ENCODE measurements at regions not wholly inside any gene's neighbourhood (a gene's known extent, or its start where the extent isn't known, plus 50 kb on each side); places are given as distances from the start of the nearest gene placed in this dataset.
A peak's percentile ranks its signal among the peaks of the same experiment; 100 is the strongest.
"Not testable (repeated sequence)": the region's sequence is repeated elsewhere in the genome, so short reads cannot be mapped to it uniquely, and the experiment has no call there.

DNA sequence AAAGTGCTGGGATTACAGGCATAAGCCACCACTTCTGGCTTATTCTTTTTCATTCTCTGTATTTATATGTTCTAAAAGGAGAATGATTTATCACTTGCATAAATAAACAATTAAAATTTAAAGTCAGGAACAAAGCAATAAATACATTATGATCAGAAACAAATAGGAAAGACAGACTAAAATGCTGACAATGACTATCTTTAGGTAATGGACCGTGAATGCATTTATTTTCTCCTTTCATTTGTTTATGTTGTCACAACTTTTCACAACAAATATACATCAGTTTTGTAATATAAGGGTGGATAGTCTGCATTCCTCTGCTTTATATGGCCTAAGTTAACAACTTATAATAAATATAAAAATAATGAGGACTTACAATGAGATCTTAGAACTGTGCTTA, 199.2 kb upstream of the EPHA4 start:
- in situ Hi-C loops (cut with HindIII; ENCODE audit: low pct_unique_long_range_greater_than_20kb, low sequenced_read_pairs) = no loop called here
- no peak for DNase-seq (ENCODE audit: low read depth, low spot score)

DNA sequence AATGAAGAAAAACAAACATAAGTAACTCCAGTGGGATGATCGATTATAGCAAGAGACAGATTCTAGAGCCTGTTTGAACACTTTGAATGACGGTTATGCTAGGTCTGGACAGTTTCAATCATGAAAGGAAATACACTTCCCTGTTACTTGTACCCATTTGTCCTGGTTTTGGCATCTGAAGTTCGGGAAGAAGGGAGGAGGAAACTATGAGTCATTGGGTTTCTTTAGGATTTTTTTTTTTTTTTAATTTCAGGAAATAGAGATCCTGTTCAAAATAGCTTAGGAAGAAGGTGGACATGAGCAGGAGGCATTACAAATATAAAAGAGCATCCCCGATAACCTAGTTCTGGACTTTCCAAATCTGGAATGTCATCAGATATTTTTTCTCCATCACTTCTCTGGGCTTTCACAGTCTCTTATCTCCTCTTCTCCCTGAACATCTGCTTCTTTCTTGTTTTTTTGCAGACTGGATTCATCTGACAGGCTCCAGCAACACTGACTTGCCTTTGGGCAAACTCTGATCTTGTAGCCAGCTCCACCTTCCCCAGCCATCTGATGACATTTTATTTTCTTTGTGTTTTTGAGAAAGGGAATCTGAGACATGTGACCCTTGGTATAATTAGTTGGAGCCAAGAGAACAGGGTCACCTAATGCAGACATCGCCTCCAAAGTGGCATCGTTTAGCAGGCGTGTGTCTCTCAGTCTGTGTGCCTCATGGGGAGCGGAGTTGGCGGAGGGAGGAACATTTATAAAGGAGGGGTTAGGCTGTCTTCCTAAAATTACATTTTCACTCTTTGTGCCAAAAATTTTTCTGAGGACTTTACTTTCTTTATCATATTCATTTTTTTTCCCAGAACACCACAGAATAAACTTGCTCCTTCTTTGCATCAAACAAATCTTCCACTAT, 195.3 kb upstream of the EPHA4 start:
- in situ Hi-C loops (cut with HindIII; ENCODE audit: low pct_unique_long_range_greater_than_20kb, low sequenced_read_pairs) = no loop called here
- no peak for DNase-seq (ENCODE audit: low read depth, low spot score)

DNA sequence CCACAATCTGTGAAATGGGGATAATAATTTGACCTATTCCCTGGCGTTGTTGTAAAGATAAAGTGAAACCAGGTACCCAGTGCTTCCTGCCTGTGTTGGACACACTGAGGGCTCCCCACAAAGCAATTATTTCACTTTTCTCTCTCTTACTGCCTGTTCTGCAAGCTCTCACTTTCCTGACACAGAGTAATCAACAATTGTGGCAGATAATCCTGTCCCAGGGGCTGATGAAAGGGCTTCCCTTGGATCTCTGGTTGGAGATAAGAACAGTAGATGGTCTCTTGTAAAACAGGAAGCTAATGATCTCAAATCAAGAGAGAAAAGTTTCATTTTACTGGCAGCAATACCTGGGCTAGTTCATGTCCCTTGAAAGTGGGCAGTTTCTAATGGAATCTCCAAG, 190.4 kb upstream of the EPHA4 start:
- DNase-seq (ENCODE audit: low read depth, low spot score) = no peak
- in situ Hi-C loops (cut with HindIII; ENCODE audit: low pct_unique_long_range_greater_than_20kb, low sequenced_read_pairs) = no loop called here

DNA sequence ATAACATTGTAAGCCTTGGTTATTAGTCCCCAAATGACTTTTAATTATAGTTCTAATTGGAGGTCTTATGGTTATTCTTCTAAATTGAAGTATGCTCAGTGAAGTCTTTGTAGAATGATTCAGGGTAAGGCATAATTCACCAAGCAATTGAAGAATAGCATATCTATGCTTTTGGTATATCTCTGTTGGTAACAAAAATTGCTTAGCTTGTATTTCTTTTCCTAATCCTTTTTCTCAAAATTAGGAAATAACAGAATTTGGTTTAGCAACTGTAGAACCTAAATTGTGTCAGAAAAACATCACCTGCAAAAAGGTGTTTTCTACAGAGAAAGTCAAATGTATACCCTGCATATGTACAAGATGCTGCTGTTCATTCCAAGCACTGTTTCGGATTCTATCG, 189.2 kb upstream of the EPHA4 start:
- in situ Hi-C loops (cut with HindIII; ENCODE audit: low pct_unique_long_range_greater_than_20kb, low sequenced_read_pairs) = no loop called here
- DNase-seq (ENCODE audit: low read depth, low spot score) = no peak

DNA sequence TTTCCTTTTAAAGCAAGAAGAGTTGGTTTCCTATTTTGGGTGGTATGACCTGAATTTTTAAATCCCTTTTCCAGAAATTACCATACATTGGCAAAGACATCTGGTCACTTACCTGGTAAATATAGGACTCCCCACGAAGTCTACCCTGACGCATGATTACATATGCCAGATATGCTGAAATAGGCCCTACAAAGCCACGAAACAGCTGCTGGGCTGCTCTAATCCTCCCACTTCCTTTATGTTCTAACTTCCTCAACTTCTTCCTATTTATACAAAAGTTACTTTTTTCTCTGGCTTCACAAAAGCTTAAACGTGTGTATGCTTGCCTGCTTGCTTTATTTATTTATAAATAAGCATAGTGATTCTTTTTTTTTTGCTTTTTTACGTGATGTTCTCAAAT, 186.0 kb upstream of the EPHA4 start:
- in situ Hi-C loops (cut with HindIII; ENCODE audit: low pct_unique_long_range_greater_than_20kb, low sequenced_read_pairs) = no loop called here
- no peak for DNase-seq (ENCODE audit: low read depth, low spot score)

DNA sequence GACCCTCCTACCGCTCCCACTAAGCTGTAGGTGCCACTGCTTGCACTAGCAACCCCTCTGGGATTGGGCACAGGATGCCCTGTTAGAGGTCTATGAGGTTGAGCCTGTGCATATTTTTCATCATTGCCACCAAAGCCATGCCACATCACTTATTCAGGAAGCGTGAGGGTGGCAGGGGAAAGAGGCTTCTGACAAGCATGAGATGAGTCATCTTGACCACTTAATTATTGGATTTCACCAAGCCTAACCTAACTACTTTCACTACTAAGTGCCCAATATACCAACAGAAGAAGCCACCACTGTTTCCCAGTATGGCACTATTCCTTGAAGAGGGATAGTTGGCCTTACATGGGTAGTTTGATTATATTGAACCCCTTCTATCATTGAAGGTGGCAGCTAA, 181.3 kb upstream of the EPHA4 start:
- DNase-seq (ENCODE audit: low read depth, low spot score) = no peak
- in situ Hi-C loops (cut with HindIII; ENCODE audit: low pct_unique_long_range_greater_than_20kb, low sequenced_read_pairs) = no loop called here

DNA sequence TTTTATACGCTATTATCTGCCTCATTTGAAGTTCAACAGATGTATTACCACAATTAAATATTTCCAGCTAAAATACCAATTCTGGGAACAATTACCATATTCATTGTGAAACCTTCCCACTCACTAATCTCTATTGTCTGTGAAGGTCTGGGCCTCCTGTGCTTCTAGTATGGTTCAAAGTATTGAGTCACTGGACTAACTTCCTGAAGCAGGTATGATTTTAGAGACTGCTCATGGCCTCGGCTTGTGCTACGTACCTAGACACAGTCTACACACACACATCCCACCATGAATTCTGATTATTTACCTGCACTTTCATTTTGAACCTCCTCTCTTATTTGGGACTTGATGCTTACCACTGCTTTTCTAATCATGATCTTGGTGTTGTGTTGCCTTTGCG, 180.7 kb upstream of the EPHA4 start:
- no peak for DNase-seq (ENCODE audit: low read depth, low spot score)
- in situ Hi-C loops (cut with HindIII; ENCODE audit: low pct_unique_long_range_greater_than_20kb, low sequenced_read_pairs) = no loop called here

DNA sequence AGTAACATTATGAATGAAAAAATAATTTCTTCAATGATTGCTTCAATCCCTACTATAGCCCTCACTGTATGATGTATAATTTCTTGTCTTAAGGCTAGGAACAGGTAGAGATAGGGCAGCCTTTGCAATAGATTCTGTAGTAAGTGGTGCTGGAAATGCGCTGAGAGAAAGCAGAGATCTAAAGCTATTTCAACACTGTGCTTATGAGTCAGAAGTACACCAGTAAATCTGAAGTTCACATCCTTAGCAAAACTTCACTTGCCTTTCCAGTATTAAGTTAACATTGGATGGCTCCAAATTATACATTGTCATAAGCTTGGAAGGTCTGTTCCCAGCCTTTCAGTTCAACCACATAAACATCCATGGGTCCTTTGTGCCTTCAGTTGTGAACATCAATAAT, 178.2 kb upstream of the EPHA4 start:
- in situ Hi-C loops (cut with HindIII; ENCODE audit: low pct_unique_long_range_greater_than_20kb, low sequenced_read_pairs) = no loop called here
- DNase-seq (ENCODE audit: low read depth, low spot score) = no peak

DNA sequence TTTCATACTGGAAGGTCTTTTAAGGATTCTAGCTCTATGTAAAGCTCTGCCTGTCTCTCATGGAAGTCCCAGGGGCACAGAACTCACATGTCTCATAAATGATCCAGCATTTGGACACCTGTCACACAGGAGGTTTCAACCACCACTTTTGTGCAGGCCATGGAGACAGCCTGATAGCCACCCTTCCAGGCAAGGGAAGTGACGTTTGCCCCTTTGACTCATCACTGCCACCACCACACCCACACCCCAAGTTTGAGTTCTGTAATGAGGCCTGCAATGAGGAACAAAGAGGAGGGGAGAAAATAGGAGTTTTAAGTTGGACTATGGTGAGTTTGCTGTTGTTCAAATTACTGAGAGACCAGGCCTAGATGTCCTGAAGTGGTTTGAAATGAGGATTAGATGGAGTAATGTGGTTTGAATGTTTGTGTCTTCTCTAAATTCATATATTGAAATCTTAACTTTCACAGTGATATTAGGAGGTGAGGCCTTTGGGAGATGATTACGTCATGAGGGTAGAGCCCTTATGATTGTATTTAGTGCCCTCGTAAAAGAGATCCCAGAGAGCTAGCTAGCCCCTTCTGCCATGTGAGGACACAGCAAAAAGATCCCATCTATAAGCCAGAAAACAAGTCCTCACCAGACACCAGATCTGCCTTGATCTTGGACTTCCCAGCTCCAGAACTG, 175.3 kb upstream of the EPHA4 start:
- DNase-seq (ENCODE audit: low read depth, low spot score) = no peak
- in situ Hi-C loops (cut with HindIII; ENCODE audit: low pct_unique_long_range_greater_than_20kb, low sequenced_read_pairs) = no loop called here

DNA sequence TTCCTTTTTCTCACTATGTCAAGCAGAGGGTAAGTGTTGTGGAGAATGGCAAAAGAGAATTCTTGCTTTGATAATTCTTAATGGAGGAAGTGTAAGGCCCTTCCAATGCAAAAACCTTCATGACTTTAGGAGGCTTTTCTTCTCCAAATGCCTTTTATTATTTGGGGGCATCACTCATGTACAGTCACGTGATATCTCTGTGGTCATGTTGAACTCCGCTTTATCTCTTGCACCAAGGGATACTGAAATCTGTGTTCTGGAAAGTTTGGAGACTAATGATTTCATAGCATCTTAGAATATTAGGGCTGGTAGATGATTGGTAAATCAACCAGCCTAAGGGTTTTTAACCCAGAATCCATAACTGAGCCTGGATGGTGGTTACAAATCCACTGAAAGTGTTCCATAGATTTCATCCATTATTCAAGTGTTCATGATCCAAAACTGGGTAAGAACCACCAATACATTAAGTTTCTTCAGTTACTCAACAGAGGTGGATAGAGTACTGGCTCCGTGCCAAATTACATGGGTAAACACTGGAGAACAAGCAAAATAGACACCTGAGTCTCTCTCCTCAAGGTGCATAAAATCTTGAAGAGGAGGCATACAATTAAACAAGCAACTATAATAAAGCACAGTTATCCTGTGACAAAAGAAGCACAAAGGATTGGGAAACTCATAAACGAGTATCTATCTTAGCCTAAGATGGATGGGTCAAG, 169.6 kb upstream of the EPHA4 start:
- in situ Hi-C loops (cut with HindIII; ENCODE audit: low pct_unique_long_range_greater_than_20kb, low sequenced_read_pairs) = no loop called here
- no peak for DNase-seq (ENCODE audit: low read depth, low spot score)

DNA sequence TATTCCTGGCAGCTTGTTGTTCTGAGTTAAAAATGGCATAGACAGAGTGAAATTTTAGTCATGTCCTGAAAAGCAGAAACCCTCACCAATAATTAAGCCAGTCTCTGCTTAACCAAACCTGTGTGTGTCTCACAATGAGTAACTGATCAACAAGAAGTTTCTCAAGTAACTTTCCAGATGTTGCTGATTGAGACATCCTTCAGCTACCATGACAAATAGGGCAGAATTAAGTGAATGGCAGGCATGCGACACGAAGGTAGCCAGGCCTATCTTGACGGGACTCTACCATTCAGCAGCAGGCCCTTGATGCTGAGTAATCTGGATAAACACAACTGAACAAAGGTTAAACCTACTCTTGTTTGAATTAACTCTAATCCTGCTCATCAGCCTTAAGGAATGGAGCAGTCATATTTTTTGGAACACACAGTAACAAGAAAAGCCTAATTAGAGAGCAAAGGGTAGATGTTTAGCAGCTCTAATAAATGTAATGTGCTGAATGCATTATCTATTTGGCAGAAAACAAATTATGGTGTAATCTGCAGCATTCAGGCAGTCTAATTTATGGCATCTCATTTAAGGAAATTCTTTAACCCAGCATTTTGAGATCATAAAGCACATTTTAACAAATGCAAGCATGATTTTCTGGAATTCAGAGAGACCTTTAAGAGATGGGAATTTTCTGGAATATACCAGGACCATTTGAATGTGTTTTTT, 159.5 kb upstream of the EPHA4 start:
- in situ Hi-C loops (cut with HindIII; ENCODE audit: low pct_unique_long_range_greater_than_20kb, low sequenced_read_pairs) = no loop called here
- DNase-seq (ENCODE audit: low read depth, low spot score) = no peak

DNA sequence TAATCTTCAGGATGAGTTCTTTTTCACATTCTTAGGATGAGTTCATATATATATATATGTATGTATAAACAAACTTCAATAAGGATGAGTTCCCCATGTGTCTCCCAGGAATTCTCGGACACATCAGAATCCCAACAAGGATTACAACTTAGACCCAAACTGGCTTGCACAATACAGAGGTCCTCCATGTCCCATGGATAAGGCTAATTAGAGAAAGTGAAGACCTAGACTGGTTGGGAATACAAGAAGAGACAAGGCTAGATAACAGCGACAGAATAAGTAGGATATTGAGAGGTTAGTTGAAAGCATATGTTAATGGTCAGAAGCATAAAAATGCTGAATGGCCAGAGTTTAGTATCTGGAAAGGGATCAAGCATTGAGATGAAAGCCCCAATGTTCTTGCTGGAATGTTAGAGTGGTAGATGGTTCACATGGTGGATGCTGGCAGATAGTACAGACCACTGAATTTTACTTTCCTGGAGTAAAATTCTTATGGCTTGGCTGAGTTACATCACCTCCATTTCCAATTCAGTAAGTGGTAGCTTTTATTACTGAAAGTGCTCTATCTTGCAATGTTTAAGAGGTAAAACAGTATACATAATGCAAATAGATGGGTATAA, 154.9 kb upstream of the EPHA4 start:
- no peak for DNase-seq (ENCODE audit: low read depth, low spot score)
- in situ Hi-C loops (cut with HindIII; ENCODE audit: low pct_unique_long_range_greater_than_20kb, low sequenced_read_pairs) = no loop called here

DNA sequence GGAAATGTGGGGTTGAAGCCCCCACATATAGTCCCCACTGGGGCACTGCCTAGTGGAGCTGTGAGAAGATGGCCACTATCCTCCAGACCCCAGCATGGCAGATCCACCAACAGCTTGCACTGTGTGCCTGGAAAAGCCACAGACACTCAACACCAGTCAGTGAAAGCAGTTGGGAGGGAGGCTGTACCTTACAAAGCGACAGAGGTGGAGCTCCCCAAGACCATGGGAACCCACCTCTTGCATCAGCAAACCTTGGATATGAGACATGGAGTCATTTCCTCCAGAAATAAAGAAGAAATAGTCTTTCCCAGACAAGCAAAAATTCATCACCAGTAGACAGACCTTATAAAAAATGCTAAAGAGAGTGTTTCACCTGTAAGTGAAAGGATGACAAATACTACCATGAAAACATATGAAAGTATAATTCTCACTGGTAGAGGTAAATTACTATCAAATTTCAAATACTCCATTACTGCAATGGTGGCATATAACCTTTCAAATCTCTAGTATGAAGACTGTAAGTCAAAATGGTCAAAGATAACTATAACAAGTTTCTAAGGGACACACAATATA, 152.6 kb upstream of the EPHA4 start:
- no peak for DNase-seq (ENCODE audit: low read depth, low spot score)
- in situ Hi-C loops (cut with HindIII; ENCODE audit: low pct_unique_long_range_greater_than_20kb, low sequenced_read_pairs) = no loop called here

DNA sequence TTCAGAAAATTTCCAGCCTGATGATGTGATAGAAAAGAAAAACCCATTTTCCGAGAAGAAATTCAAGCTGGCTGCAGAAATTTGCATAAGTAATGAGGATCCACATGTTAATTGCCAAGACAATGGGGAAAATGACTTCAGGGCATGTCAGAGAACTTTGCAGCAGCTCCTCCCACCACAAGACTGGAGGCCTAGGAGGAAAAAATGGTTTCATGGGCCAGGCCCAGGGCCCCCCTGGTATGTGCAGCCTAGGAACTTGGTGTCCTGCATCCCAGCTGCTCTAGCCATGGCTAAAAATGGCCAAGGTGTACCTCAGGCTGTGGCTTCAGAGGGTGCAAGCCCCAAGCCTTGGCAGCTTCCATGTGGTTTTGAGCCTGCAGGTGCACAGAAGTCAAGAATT, 152.0 kb upstream of the EPHA4 start:
- DNase-seq (ENCODE audit: low read depth, low spot score); in situ Hi-C loops (cut with HindIII; ENCODE audit: low pct_unique_long_range_greater_than_20kb, low sequenced_read_pairs): not testable (repeated sequence)

DNA sequence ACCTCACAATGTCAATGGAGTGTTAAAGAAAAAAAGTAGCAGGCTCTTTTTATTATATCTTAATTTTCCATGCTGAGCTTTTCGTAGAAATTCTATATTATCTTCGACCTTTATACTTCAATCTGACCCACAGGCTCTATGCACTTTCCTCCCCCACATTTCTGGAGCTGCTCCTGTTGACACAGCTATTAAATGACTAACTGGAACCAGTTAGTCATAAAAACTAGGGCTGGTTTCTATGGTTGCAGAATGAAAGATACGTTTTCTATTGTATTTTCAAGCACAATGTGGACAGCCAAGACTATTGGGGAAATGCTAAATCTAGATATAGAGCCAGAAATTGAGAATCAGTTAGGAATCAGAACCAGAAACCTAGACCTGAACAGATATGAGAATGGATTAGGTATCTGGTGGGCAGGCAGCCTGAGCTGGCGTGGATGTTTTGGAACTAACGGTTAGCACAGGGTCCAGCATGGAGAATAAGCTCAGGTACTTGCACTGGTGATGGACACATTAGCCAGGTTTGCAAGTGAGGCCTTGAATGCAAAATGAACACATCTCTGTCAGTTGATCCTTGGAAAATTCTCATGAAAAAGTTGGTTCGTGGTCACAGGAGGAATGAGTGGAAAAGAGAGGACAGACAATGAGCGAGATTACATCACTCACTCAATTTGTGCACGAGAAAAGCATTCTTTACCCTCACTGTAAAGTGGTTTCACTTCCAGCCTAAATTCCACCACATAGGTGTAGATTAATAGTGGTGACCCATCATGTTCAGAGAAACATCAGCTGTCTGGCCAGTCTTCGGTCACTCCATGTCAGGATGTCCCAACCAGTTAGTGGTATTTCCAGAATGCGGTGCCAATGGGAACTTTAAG, 144.6 kb upstream of the EPHA4 start:
- in situ Hi-C loops (cut with HindIII; ENCODE audit: low pct_unique_long_range_greater_than_20kb, low sequenced_read_pairs) = no loop called here
- DNase-seq (ENCODE audit: low read depth, low spot score) = no peak

DNA sequence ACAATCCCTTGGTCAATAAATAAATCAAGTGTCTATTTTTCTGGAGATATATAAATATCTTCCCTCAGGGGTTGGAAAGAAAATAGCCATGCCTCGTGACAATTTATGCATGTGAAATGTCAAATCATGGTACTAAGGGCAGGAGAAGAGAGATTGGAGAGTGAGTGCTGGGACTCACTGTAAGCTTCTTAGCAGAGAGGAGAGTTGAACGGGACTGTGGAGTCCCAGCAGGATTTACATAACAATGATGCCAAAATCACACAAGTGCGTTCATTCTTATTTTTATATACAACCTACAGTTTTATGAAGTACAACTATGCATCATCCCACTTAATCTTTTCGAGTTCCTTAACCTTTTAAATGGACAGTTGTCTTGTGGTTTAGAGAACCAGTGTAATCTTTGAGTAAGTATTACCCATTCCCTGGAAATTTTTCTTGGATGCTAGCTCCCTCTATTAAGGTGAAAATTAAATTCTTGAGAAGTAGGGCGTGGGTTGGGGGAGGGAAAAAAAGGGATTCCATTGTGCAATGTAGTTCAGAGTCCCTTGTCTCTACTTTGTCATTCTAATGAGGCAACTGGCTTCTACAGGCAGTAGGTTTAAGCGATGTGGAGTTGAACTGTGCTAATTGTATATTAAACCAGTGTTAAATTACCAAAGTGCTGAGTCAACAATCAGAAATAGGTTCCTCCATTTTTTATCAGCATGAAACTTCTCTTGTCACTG, 143.6 kb upstream of the EPHA4 start:
- DNase-seq (ENCODE audit: low read depth, low spot score) = peak; percentile 6
- in situ Hi-C loops (cut with HindIII; ENCODE audit: low pct_unique_long_range_greater_than_20kb, low sequenced_read_pairs) = no loop called here
